Tibial nerve (tissue), 4 donors: ENCODE measurements at regions not wholly inside any gene's neighbourhood (a gene's known extent, or its start where the extent isn't known, plus 50 kb on each side); places are given as distances from the start of the nearest gene placed in this dataset.

Source experiments
- EP300 ChIP-seq, 2 donors: sonication (generic); formaldehyde crosslinking; IDR thresholded peaks; one replicate each; pipeline ENCODE4 v1.6.1; 2017; ENCODE audit warnings: antibody characterized with exemption in 2 of 2, mild to moderate bottlenecking in 1 of 2
- TF ChIP-seq, protein P1 (sequence below), 5 experiments: fragments of 200-600 bp in 3 of 5; fragments of 450-650 bp in 2 of 5; sonication (generic) in 3 of 5; IDR thresholded peaks; one replicate each; pipeline ENCODE4 v1.5.1; 2016 to 2019; ENCODE audit warnings: antibody characterized with exemption in 5 of 5, mild to moderate bottlenecking in 3 of 5, moderate library complexity in 2 of 5

DNA sequence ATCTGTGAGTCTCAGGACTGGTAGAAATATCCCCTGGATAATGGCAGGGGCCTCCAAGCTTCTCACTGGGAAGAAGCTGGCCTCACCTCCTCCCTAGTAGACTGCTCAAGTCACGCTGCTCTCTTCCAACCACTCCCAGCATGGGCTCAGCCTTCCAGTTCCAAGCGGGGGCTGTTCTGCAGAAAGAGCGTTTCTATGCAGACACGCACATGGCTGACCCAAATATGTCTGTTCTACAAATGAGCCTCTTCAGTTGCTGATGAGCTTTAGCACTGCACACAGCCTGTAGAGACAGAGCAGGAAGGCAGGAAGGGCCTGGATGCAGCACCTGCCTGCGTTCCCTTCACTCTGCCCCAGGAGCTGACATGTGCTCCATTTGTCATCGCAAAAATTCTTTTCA, 523.9 kb upstream of the MGMT start:
- TF ChIP-seq, protein P1, sequence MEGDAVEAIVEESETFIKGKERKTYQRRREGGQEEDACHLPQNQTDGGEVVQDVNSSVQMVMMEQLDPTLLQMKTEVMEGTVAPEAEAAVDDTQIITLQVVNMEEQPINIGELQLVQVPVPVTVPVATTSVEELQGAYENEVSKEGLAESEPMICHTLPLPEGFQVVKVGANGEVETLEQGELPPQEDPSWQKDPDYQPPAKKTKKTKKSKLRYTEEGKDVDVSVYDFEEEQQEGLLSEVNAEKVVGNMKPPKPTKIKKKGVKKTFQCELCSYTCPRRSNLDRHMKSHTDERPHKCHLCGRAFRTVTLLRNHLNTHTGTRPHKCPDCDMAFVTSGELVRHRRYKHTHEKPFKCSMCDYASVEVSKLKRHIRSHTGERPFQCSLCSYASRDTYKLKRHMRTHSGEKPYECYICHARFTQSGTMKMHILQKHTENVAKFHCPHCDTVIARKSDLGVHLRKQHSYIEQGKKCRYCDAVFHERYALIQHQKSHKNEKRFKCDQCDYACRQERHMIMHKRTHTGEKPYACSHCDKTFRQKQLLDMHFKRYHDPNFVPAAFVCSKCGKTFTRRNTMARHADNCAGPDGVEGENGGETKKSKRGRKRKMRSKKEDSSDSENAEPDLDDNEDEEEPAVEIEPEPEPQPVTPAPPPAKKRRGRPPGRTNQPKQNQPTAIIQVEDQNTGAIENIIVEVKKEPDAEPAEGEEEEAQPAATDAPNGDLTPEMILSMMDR (IDR thresholded peaks at IDR 0.05), result no peak
- no peak for TF ChIP-seq EP300 (IDR thresholded peaks at IDR 0.05)
